Stimulated activated CD8-positive, alpha-beta memory T cell treated with anti-CD3 and anti-CD28 coated beads, Interleukin-7, amount 100 ng/mL, for 48 hours (primary cell): ENCODE measurements at regions not wholly inside any gene's neighbourhood (a gene's known extent, or its start where the extent isn't known, plus 50 kb on each side); places are given as distances from the start of the nearest gene placed in this dataset.
"Not testable (repeated sequence)": the region's sequence is repeated elsewhere in the genome, so short reads cannot be mapped to it uniquely, and the experiment has no call there.

Experiments used
- DNase-seq, 2 donors: peaks; one replicate each; pipeline ENCODE4 v3.0.0-alpha.2; 2020; ENCODE audit warnings: low read depth in 1 of 2; ENCODE audit errors: extremely low read depth in 1 of 2

DNA sequence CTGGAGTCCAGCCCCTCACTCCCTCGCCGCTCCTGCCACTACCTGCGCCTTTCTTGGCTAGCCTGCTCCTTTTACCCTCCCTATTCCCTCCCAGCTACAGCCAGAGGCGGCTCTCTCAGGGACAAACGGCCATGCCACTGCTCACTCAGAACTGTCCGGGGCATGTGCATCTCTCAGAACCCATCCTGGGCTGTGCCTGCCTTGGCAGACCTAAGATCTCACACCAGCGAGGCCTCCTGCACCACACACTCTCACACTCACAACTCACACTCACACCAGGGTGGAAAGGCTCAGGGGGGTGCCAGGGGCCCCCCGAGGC is 180.3 kb downstream of the TMEM121 start:
- not testable (repeated sequence) for DNase-seq

DNA sequence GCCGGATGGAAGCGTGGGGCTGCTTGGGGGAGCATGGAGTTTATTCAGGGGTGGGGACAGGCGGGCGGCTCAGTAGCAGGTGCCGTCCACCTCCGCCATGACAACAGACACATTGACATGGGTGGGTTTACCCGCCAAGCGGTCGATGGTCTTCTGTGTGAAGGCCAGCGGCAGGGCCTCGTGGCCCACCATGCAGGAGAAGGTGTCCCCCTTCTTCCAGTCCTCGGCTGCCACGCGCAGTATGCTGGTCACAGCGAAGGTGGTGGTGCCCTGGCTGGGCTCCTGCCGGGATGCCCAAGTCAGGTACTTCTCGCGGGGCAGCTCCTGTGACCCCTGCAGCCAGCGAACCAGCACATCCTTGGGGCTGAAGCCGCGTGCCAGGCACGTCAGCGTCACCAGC is 180.7 kb downstream of the TMEM121 start:
- DNase-seq = not testable (repeated sequence)

DNA sequence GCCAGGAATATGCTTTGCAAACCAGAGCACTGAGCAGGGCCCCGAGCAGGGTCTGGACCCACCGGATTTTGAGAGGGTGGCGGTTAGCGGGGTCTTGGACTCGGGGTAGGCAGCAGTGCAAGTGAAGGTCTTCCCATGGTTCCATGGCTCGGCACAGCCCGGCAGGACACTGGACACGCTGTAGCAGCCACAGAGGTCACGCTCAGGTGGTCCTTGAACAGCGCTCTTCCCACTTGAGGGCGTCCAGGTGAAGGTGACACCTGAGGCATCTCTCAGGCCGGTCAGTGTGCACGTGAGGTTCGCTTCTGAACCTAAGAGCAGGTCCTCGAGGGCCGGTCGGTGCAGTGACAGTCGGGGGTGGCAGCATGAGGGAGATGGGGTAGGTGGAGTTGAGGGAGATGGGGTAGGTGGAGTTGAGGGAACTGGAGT is 181.4 kb downstream of the TMEM121 start:
- not testable (repeated sequence) for DNase-seq

DNA sequence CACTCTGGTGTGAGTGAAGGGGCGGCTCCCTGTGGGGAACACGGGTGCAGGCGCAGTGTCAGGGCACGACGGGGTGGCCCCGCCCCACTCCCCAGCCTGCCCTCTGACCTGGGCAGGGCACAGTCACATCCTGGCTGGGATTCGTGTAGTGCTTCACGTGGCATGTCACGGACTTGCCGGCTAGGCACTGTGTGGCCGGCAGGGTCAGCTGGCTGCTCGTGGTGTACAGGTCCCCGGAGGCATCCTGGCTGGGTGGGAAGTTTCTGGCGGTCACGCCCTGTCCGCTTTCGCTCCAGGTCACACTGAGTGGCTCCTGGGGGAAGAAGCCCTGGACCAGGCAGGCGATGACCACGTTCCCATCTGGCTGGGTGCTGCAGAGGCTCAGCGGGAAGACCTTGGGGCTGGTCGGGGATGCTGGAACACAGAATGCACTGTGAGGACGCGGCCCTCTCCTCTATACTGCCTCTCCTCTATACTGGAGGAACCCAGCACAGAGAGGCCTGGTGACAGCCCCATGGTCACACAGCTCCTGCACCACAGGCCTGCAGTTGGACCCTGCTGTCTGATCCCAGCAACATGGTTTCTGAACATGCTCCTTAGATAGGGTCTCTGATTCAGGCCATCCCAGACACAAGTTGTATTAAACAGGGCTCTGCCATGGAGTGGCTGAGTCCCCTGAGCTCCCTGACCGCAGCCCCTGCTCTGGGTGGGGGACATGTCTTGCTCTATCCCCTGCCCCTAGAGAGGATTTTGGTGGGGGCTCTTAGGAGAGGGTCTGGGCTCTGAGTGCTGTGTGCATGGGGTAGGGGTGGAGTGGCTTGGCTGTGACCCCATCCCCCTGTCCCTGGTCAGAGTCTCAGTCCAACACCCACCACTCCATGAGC is 182.1 kb downstream of the TMEM121 start:
- not testable (repeated sequence) for DNase-seq

DNA sequence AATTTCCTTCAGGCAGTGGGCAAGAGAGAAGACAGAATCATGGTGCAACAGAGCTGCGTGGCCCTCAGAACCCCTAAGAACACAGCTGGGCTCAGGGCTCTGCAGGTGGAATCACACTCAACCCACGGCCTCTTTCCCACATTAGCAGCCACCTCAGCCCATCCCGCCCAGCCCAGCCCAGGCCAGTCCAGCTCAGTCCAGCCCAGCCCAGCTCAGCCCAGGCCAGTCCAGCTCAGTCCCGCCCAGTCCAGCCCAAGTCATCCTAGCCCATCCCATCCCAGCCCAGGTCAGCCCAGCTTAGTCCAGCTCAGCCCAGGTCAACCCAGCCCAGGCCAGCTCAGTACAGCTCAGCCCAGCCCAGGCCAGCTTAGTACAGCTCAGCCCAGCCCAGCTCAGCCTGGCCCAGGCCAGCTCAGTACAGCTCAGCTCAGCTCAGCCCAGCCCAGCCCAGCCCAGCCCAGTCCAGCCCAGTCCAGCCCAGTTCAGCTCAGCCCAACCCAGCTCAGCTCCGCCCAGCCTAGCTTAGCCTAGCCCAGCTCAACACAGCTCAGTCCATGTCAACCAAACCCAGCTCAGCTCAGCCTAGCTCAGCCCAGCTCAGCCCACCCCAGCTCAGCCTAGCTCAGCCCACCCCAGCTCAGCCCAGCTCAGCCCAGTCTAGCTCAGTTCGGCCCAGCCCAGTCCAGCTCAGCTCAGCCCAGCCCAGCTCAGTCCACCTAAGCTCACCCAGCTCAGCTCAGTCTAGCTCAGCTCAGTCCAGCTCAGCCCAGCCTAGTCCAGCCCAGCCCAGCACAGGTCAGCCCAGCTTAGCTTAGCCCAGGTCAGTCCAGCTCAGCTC is 183.1 kb downstream of the TMEM121 start:
- no peak for DNase-seq

DNA sequence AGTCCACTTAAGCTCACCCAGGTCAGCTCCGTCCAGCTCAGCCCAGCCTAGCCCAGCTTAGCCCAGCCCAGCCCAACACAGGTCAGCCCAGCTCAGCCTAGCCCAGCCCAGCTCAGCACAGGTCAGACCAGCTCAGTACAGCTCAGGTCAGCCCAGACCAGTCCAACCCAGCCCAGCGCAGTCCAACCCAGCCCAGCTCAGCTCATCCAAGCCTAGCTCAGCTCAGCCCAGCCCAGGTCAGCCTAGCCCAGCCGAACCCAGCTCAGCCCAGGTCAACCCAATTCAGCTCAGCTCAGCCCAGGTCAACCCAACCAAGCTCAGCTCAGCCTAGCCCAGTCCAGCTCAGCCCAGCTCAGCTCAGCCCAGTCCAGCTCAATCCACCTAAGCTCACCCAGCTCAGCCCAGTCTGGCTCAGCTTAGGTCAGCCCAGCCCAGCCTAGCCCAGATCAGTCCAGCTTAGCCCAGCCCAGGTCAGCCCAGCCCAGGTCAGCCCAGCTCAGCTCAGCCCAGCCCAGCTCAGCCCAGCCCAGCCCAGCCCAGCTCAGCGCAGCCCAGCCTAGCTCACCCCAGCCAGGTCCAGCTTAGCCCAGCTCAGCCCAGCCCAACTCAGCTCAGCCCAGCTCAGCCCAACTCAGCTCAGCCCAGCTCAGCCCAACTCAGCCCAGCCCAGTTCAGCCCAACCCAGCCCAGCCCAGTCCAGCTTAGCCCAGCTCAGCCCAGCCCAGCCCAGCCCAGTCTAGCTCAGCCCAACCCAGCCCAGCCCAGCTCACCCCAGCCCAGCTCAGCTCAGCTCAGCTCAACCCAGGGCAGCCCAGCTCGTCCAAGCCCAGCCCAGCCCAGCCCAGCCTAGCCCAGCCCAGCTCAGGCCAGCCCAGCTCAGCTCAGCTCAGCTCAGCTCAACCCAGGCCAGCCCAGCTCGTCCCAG is 184.0 kb downstream of the TMEM121 start:
- no peak for DNase-seq

DNA sequence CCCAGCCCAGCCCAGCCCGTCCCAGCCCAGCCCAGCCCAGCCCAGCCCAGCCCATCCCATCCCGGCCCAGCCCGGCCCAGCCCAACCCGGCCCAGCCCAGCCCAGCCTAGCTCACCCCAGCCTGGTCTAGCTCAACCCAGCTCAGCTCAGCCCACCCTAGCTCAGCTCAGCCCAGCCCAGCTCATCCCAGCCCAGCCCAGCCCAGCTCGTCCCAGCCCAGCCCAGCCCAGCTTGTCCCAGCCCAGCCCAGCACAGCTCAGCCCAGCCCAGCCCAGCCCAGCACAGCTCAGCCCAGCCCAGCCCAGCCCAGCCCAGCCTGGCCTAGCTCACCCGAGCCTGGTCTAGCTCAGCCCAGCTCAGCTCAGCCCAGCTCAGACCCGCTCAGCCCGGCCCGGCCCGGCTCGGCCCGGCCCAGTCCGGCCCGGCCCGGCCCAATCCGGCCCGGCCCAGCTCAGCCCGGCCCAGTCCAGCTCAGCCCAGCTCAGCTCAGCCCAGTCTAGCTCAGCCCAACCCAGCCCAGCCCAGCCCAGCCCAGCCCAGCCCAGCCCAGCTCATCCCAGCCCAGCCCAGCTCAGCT is 184.7 kb downstream of the TMEM121 start:
- DNase-seq = no peak

DNA sequence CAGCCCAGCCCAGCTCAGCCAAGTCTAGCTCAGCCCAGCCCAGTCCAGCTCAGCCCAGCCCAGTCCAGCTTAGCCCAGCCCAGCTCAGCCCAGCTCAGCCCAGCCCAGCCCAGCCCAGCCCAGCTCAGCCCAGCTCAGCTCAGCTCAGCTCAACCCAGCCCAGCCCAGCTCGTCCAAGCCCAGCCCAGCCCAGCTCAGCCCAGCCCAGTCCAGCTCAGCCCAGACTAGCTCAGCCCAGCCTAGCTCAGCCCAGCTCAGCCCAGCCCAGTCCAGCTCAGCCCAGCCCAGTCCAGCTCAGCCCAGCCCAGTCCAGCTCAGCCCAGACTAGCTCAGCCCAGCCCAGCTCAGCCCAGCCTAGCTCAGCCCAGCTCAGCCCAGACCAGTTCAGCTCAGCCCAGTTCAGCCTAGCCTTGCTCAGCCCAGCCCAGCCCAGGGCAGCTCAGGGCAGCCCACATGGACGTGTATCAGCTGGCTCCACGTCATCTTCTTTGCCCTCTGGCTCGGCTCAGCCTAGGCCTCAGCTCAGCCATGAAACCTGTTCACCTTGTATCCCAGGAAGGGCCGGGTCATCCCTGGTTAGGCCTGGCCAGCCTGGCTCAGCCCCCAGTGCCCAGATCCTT is 185.6 kb downstream of the TMEM121 start:
- no peak for DNase-seq

DNA sequence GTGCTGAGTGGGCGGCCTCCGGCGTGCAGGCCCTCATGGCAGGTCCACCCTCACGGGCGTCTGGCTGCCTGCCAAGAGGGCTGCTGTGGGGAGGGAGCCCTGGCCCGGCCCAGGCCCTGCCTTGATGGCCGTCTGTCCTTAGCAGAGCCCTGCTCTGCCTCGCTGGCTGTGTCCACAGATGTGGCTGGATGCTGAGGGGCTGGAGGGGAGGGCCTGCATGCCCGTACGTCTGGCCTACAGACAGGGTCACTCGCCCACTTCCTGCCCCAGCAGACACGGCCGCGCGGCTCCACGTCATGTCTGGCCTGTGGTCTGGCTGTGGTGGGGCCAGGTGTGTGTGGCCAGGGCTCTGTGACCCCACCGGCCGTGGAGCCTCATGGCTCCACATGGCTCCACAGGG is 186.3 kb downstream of the TMEM121 start:
- DNase-seq = not testable (repeated sequence)

DNA sequence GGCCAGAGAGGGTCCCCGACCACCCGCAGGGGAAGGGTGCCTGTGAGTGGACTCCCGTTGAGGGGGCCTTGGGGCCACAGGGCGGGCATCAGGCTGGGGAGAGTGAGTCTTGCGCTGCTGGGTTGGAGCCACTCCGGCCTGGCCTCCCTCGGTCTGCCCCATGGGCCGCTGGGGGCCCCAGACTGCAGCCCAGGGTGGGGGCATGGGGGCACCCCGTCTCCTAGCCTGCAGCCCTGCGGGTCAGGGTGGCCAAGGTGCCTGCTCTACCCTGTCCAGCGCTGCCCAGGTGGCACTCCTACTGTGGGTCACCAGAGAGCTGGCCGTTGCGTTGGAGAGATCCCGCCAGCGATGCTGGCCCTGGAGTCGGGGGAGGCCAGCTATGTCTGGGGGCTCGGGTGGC is 186.8 kb downstream of the TMEM121 start:
- not testable (repeated sequence) for DNase-seq

DNA sequence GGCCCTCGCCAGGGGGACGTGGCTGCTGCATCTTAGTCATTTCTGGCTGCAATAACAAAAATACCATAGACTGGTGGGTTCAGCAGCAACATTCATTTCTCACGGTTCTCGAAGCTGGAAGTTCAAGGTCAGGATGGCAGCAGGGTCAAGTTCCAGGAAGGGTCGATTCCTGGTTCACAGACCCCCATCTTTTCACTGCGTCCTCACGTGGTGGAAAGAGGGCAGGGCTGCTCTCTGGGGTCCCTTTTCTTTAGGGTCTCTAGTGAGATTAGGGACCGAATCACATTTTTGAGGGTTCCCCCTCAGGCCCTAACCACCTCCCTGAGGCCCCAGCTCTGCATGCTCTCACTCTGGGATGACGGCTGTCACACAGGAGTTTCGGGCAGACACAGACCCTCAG is 187.5 kb downstream of the TMEM121 start:
- DNase-seq = not testable (repeated sequence)

DNA sequence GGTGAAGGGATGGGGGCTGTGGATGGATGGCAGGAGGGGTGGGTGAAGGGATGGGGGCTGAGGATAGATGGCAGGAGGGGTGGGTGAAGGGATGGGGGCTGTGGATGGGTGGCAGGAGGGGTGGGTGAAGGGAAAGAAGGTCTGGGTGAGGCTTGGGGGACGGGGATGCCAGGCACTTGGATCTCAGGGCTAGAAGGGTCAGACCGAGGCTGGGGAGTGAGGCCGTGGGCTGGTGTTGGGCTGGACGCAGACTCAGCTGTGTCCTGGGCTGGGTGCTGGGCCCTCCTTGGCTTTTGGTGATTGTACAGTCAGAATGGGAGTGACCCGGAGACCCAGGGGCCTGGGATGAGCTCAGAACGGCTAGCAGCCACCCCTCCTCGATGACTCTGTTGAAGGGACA is 192.4 kb downstream of the TMEM121 start:
- not testable (repeated sequence) for DNase-seq

DNA sequence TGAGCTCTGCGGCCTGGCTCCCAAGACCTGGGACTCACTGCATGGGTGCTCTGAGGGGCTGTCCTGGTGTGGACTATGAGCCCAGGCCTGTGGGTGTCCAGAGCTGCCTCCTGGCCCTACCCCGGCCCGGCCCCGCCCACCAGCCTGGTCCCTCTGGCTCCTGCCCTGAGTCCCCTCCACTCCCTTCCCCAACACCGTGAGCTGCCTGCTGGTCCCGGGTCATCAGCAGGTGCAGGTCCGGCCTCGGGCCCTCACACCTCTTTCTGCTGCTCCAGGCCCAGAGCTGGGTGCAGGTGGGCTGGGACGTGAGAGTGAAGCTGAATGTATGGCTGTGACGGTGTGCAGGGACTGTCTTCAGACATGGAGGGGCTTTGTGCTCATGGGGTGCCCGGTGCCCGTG is 193.7 kb downstream of the TMEM121 start:
- not testable (repeated sequence) for DNase-seq

DNA sequence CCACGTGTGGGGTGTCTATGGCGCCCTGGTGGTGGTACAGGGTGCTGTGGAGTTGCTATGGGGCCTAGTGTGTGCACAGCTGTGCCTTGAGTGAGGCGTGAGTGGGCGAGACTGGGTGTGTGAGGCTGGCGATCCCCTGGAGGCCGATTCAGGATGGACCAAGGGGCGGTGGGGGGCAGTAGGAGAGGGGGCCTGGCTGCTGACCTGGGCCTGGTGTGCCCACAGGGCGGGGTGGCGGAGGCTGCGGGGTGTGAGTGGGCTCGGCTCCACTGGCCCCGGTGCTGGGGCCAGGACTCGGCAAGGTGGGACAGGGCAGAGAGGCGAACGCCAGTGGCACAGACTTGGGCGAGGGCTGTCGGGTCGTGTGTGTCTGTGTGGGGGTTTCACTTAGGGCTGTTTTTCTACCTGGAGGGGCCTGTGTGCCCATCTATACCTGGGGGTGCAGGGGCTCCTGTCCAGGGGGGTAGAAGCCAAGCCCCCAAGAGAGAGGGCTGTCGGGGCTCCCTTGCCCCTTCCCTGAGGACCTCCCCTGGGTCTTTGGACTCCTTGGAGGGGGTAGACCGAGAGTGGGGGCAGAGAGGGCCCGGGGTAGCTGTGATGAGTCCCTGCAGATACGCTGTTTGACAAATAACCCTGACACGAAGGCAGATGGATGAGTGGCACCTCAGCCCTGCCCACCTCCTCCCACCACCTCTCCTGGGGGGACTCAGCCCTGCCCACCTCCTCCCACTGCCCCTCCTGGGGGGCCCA is 194.6 kb downstream of the TMEM121 start:
- not testable (repeated sequence) for DNase-seq

DNA sequence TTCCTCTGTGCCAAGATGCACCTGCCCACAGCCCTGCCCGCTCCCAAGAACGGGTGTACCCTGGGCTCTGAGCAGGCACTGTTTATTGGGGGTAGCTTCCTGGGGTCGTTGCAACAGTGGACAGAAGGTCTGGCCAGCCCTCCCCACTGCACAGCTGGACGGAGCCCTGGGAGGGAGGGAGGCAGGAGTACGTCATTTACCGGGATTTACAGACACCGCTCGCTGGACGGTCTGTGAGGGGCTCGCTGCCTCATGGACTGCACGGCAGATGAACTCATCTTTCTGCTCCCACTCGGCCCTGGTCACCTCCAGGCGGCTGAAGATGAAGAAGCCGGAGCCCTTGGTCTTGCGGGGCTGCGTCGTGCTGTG is 195.2 kb downstream of the TMEM121 start:
- DNase-seq = not testable (repeated sequence)

DNA sequence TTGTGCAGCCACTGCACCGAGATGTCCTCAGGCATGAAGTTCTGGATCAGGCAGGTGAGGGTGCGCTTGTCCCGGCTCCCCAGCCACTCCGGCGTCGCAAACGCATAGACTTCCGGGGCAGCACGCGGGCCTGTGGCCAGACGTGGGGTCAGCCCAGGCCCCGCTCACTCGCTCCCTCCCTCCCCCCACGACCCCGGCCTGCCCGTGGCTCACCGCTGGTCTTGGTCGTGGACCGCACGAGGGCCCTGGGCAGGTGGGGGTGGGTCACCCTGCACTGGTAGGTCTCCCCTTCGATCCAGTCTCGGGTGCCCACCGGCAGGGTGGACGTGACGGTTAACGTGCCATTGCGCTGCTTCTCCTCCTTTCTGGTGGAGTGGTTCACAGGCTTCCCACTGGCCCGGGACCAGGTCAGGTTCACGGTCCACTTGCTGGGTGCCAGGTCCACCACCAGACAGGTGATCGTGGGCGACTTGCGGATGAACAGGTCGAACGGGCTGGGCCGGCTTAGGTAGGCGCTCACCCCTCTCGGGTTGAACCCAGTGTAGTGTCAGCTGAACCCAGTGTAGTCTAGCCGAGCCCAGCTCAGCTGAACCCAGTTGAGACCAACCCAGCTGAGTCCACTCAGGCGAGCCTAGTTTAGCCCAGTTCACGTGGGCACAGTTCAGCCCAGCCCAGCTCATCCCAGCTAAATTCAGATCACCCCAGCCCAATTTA is 195.8 kb downstream of the TMEM121 start:
- not testable (repeated sequence) for DNase-seq

DNA sequence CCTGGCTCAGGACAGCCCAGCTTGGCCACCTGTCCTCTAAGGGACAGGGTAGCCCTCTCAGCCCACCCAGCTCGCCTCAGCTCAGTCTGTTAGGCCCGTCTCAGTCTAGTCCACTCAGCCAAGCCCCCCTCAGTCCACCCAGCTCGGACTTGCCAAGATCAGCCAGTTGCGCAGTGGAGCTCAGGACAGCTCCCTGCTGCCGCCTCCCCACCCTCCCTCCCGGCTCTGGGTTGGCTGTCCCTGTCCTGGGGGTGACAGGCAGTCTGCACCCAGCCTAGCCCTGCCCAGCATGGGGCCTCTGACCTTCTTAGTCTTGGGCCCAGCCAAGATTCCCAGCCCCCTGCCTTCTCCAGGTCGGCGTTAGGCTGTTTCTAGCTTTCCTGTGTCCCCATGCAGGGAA is 196.9 kb downstream of the TMEM121 start:
- not testable (repeated sequence) for DNase-seq

DNA sequence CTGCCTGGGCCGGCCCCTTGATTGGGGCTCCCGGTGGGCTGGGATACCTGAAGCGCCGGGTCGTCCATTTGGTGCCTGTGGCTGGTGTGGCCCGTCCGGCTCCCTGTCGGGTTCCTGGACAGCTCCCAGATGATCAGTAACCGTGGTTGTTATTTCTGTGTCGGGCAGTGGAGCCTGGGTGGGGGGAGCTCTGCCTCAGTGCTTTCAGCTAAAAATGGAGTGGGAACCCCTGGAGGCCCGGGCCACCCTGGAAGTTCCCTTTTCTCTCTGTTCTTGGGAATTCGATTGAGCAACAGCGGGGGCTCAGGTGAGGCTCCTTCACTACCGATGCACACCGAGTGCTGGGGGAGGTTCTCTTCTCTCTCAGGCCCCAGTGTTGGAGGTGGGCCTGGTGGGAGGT is 197.4 kb downstream of the TMEM121 start:
- DNase-seq = not testable (repeated sequence)
